Osteoblast (primary cell): ENCODE measurements at regions not wholly inside any gene's neighbourhood (a gene's known extent, or its start where the extent isn't known, plus 50 kb on each side); places are given as distances from the start of the nearest gene placed in this dataset.

Experiments
- DNase-seq: peaks from one replicate; pipeline ENCODE4 v3.0.0; 2011; ENCODE audit warnings: low spot score, mixed read lengths; ENCODE audit not compliant: insufficient read length; ENCODE audit errors: missing footprints
- H2AFZ ChIP-seq: 2 replicates; pipeline ENCODE4 v1.6.0; 2011; ENCODE audit warnings: mild to moderate bottlenecking, low read length
- H3K27ac ChIP-seq: 2 replicates; pipeline ENCODE4 v1.5.1; 2011; ENCODE audit warnings: mild to moderate bottlenecking, low read depth, low read length, moderate library complexity
- H3K27me3 ChIP-seq: 2 replicates; pipeline ENCODE4 v1.6.0; 2012; ENCODE audit warnings: mild to moderate bottlenecking, control low read depth, inconsistent platforms, low read length, moderate library complexity; ENCODE audit not compliant: insufficient read depth
- H3K36me3 ChIP-seq: 2 replicates; pipeline ENCODE4 v1.5.1; 2011; ENCODE audit warnings: mild to moderate bottlenecking, low read length, control low read depth, moderate library complexity; ENCODE audit not compliant: insufficient read depth
- H3K4me1 ChIP-seq: 2 replicates; pipeline ENCODE4 v1.5.1; 2011; ENCODE audit warnings: mild to moderate bottlenecking, low read length, control low read depth, moderate library complexity; ENCODE audit not compliant: insufficient read depth
- H3K4me2 ChIP-seq: 2 replicates; pipeline ENCODE4 v1.6.0; 2011; ENCODE audit warnings: mild to moderate bottlenecking, low read length; ENCODE audit not compliant: insufficient read depth
- H3K4me3 ChIP-seq: fragments of 200-600 bp; sonication (generic); 3 replicates; pipeline ENCODE4 v1.5.1; 2012; ENCODE audit warnings: mild to moderate bottlenecking, low read length, inconsistent platforms; ENCODE audit not compliant: insufficient read depth
- H3K79me2 ChIP-seq: 2 replicates; pipeline ENCODE4 v1.6.0; 2012; ENCODE audit warnings: mild to moderate bottlenecking, low read length, control low read depth, inconsistent platforms; ENCODE audit not compliant: insufficient read depth
- H3K9me3 ChIP-seq: 2 replicates; pipeline ENCODE4 v1.5.1; 2011; ENCODE audit warnings: low read depth, low read length, control low read depth
- H4K20me1 ChIP-seq: 2 replicates; pipeline ENCODE4 v1.6.0; 2012; ENCODE audit warnings: mild to moderate bottlenecking, low read length, control low read depth; ENCODE audit not compliant: insufficient read depth
- TF ChIP-seq, protein P1 (sequence below): IDR thresholded peaks from 2 replicates; pipeline ENCODE4 v1.5.1; 2011; ENCODE audit warnings: mild to moderate bottlenecking, low read depth, low read length, moderate library complexity; ENCODE audit errors: extremely low read depth

DNA sequence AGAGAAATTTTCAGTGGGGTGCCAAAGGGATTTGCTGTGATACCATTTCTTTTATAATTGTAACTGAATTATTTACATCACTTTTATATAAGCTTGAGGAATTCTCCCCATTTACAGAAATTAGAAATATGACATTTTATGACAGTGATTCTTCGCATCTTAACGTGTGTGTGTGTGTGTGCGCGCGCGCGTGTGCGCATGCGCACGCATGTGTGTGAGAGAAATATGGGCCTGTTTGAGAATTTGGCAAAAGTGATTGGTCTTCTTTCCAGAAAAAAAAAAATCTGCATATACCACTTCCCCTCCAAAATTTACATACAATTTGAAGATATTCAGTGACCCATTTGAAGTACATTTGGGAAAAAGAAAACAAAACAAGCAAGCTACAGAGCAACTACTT lies 190.7 kb upstream of the PDE4D start:
- Histone ChIP-seq H3K9me3 (peaks cover 2% of the 10 kb centered on the region), H3K36me3 (no peaks in the 10 kb centered on the region), H3K27me3 (no peaks in the 10 kb centered on the region), H3K4me3 (no peak overlapping the region), H3K4me1 (no peaks in the 10 kb centered on the region), H3K4me2 (no peak overlapping the region), H4K20me1 (no peaks in the 10 kb centered on the region), H3K79me2 (no peaks in the 10 kb centered on the region), H2AFZ (no peak overlapping the region), H3K27ac (no peak overlapping the region)
- TF ChIP-seq, protein P1, sequence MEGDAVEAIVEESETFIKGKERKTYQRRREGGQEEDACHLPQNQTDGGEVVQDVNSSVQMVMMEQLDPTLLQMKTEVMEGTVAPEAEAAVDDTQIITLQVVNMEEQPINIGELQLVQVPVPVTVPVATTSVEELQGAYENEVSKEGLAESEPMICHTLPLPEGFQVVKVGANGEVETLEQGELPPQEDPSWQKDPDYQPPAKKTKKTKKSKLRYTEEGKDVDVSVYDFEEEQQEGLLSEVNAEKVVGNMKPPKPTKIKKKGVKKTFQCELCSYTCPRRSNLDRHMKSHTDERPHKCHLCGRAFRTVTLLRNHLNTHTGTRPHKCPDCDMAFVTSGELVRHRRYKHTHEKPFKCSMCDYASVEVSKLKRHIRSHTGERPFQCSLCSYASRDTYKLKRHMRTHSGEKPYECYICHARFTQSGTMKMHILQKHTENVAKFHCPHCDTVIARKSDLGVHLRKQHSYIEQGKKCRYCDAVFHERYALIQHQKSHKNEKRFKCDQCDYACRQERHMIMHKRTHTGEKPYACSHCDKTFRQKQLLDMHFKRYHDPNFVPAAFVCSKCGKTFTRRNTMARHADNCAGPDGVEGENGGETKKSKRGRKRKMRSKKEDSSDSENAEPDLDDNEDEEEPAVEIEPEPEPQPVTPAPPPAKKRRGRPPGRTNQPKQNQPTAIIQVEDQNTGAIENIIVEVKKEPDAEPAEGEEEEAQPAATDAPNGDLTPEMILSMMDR = no peak
- no peak for DNase-seq

DNA sequence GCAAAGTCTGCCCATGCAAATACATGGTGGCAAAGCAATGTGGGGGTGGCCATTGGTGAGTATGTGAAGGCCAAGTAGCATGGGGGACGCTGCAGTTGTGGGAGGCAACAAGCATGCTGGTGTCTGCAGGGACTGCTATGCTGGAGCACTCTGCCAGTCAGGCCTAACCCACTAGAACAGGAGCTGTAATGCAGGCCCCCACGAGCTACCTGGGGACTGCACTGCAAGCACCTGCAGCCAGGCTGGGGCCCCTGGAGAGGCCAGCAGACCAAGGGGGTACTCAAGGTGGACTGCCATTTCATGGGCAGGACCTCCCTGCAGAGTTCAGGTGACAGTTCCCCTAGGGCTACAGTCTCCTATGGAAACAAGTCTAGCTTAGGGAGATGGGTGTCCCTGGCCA lies 183.8 kb upstream of the PDE4D start:
- TF ChIP-seq, protein P1 = no peak
- no peak overlapping the region for H3K4me2 ChIP-seq
- H3K9me3 ChIP-seq = no peaks in the 10 kb centered on the region
- no peak overlapping the region for H2AFZ ChIP-seq
- H3K4me3 ChIP-seq = no peak overlapping the region
- no peaks in the 10 kb centered on the region for H4K20me1 ChIP-seq
- H3K27me3 ChIP-seq = no peaks in the 10 kb centered on the region
- no peak for DNase-seq
- H3K36me3 ChIP-seq = no peaks in the 10 kb centered on the region
- H3K27ac ChIP-seq = no peak overlapping the region
- no peaks in the 10 kb centered on the region for H3K4me1 ChIP-seq
- no peaks in the 10 kb centered on the region for H3K79me2 ChIP-seq

DNA sequence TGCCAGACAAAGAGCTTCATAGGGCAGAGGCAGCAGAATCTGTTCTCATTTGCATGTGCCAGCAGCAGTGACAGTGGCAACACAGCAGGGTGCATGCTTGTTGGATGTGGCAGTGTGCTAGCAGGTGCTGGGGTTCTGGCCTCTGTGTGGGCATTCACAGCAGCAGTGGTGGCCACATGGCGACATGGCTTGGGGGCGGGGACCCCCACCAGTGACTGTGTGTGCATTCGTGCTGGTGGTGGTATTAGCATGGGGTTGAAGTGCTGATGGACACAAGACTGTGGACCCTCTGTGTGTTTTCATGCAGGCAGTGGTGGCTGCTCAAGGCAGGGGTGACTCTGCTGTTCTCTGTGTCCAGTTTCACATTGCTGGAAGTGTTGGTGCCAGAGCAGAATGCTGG lies 183.2 kb upstream of the PDE4D start:
- Histone ChIP-seq H3K36me3 (no peaks in the 10 kb centered on the region), H3K4me1 (no peaks in the 10 kb centered on the region), H4K20me1 (no peaks in the 10 kb centered on the region), H3K9me3 (no peaks in the 10 kb centered on the region), H3K79me2 (no peaks in the 10 kb centered on the region), H3K4me3 (no peak overlapping the region), H3K4me2 (no peak overlapping the region), H3K27ac (no peak overlapping the region), H2AFZ (no peak overlapping the region), H3K27me3 (no peaks in the 10 kb centered on the region)
- DNase-seq = no peak
- TF ChIP-seq, protein P1 = no peak

DNA sequence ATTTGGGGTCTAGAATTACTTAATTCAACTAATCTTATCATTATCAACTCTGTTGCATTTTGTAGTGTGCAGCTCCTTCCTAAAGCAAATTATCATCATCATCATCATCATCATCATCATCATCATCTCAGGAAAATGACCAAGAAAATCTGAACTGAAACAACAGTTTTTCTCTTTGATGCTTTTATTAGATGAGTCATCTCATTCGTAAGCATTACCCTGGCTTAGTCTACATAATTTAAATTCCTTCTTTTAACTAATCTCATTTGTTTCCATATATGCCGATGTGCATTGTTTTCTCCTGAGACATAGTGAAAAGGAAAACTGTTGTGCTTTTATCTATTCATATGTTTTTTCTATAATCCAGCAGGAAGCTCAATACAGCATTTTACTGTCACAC lies 173.0 kb upstream of the PDE4D start:
- Histone ChIP-seq H3K9me3 (no peaks in the 10 kb centered on the region), H3K79me2 (no peaks in the 10 kb centered on the region), H3K27ac (no peak overlapping the region), H3K4me1 (no peaks in the 10 kb centered on the region), H2AFZ (no peak overlapping the region), H3K4me2 (no peak overlapping the region), H3K36me3 (no peaks in the 10 kb centered on the region), H3K4me3 (no peak overlapping the region), H3K27me3 (no peaks in the 10 kb centered on the region), H4K20me1 (no peaks in the 10 kb centered on the region)
- no peak for DNase-seq
- TF ChIP-seq, protein P1 = no peak
